ENCODE measurements at regions not wholly inside any gene's neighbourhood (a gene's known extent, or its start where the extent isn't known, plus 50 kb on each side); places are given as distances from the start of the nearest gene placed in this dataset.

DNA sequence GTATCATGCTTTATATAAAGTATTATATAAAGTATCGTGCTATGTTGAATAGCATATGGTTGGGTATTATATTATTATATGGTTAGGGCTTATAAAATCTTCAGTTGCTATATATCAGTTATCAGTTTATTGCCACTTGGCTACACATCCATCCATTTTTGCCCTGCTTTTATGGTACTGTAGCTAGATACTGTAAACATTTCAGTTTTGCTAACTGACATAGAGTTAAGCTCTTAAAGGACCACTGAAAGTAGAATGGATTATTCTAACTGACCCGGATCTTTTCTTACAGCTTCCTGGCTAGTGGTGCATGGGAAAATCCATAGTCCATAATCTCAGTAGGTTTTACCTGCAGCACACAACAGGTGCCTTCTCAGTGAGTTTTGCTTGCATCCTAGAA is 405.3 kb upstream of the LUZP2 start:
- no peak overlapping the region for H3K4me3 ChIP-seq (replicated peaks; ENCODE audit: low read depth, low read length)
- no peaks in the 10 kb centered on the region for H3K36me3 ChIP-seq (ENCODE audit: control insufficient read depth, insufficient read depth, low read length)
- TF ChIP-seq, protein P1, sequence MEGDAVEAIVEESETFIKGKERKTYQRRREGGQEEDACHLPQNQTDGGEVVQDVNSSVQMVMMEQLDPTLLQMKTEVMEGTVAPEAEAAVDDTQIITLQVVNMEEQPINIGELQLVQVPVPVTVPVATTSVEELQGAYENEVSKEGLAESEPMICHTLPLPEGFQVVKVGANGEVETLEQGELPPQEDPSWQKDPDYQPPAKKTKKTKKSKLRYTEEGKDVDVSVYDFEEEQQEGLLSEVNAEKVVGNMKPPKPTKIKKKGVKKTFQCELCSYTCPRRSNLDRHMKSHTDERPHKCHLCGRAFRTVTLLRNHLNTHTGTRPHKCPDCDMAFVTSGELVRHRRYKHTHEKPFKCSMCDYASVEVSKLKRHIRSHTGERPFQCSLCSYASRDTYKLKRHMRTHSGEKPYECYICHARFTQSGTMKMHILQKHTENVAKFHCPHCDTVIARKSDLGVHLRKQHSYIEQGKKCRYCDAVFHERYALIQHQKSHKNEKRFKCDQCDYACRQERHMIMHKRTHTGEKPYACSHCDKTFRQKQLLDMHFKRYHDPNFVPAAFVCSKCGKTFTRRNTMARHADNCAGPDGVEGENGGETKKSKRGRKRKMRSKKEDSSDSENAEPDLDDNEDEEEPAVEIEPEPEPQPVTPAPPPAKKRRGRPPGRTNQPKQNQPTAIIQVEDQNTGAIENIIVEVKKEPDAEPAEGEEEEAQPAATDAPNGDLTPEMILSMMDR (IDR thresholded peaks at IDR 0.05; ENCODE audit: insufficient read depth, low read length, poor library complexity, severe bottlenecking) = no peak
- H3K27me3 ChIP-seq (replicated peaks; ENCODE audit: control insufficient read depth, insufficient read depth, low read length) = no peaks in the 10 kb centered on the region
- DNase-seq (ENCODE audit: extremely low read depth, insufficient read length) = no peak

- no peaks in the 10 kb centered on the region for H3K36me3 ChIP-seq (ENCODE audit: control insufficient read depth, insufficient read depth, low read length)
- TF ChIP-seq, protein P1 (IDR thresholded peaks at IDR 0.05; ENCODE audit: insufficient read depth, low read length, poor library complexity, severe bottlenecking) = no peak
- DNase-seq (ENCODE audit: extremely low read depth, insufficient read length) = no peak
- no peaks in the 10 kb centered on the region for H3K27me3 ChIP-seq (replicated peaks; ENCODE audit: control insufficient read depth, insufficient read depth, low read length)
- no peak overlapping the region for H3K4me3 ChIP-seq (replicated peaks; ENCODE audit: low read depth, low read length)
These were observed 403.5 kb upstream of the LUZP2 start for GRCh38 chr11:24093375-24093774.

- no peak overlapping the region for H3K4me3 ChIP-seq (replicated peaks; ENCODE audit: low read depth, low read length)
- no peaks in the 10 kb centered on the region for H3K27me3 ChIP-seq (replicated peaks; ENCODE audit: control insufficient read depth, insufficient read depth, low read length)
- TF ChIP-seq, protein P1 (IDR thresholded peaks at IDR 0.05; ENCODE audit: insufficient read depth, low read length, poor library complexity, severe bottlenecking) = no peak
- DNase-seq (ENCODE audit: extremely low read depth, insufficient read length) = no peak
- no peaks in the 10 kb centered on the region for H3K36me3 ChIP-seq (ENCODE audit: control insufficient read depth, insufficient read depth, low read length)
These were observed 388.2 kb upstream of the LUZP2 start for GRCh38 chr11:24108609-24109008.

- TF ChIP-seq, protein P1 (IDR thresholded peaks at IDR 0.05; ENCODE audit: insufficient read depth, low read length, poor library complexity, severe bottlenecking) = no peak
- no peaks in the 10 kb centered on the region for H3K27me3 ChIP-seq (replicated peaks; ENCODE audit: control insufficient read depth, insufficient read depth, low read length)
- H3K4me3 ChIP-seq (replicated peaks; ENCODE audit: low read depth, low read length) = no peak overlapping the region
These were observed 374.6 kb upstream of the LUZP2 start for GRCh38 chr11:24122291-24122690.

GRCh38 chr11:24124876-24125275 is 372.0 kb upstream of the LUZP2 start:
- Histone ChIP-seq H3K4me3 (replicated peaks; ENCODE audit: low read depth, low read length) (no peak overlapping the region), H3K36me3 (ENCODE audit: control insufficient read depth, insufficient read depth, low read length) (no peaks in the 10 kb centered on the region), H3K27me3 (replicated peaks; ENCODE audit: control insufficient read depth, insufficient read depth, low read length) (no peaks in the 10 kb centered on the region)
- TF ChIP-seq, protein P1 (IDR thresholded peaks at IDR 0.05; ENCODE audit: insufficient read depth, low read length, poor library complexity, severe bottlenecking) = no peak
- DNase-seq (ENCODE audit: extremely low read depth, insufficient read length) = no peak

More at GRCh38 chr11:24122291-24122690, 374.6 kb upstream of the LUZP2 start:
- no peak for DNase-seq (ENCODE audit: extremely low read depth, insufficient read length)
- H3K36me3 ChIP-seq (ENCODE audit: control insufficient read depth, insufficient read depth, low read length) = no peaks in the 10 kb centered on the region

DNA sequence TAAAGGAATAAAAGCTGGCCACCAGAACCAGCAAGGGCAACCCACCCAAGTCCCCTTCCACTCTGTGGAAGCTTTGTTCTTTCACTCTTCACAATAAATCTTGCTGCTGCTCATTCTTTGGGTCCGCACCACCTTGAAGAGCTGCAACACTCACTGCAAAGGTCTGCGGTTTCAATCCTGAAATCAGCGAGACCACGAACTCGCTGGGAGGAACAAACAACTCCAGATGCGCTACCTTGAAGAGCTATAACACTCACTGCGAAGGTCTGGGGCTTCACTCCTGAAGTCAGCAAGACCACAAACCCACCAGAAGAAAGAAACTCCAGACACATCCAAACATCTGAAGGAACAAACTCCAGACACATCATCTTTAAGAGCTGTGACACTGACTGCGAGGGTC is 365.2 kb upstream of the LUZP2 start:
- Histone ChIP-seq H3K36me3 (ENCODE audit: control insufficient read depth, insufficient read depth, low read length) (no peaks in the 10 kb centered on the region), H3K4me3 (replicated peaks; ENCODE audit: low read depth, low read length) (no peak overlapping the region), H3K27me3 (replicated peaks; ENCODE audit: control insufficient read depth, insufficient read depth, low read length) (no peaks in the 10 kb centered on the region)
- no peak for DNase-seq (ENCODE audit: extremely low read depth, insufficient read length)
- TF ChIP-seq, protein P1 (IDR thresholded peaks at IDR 0.05; ENCODE audit: insufficient read depth, low read length, poor library complexity, severe bottlenecking) = no peak

Data from GM06990 (cell line).